Keratinocyte (primary cell): ENCODE measurements at regions not wholly inside any gene's neighbourhood (a gene's known extent, or its start where the extent isn't known, plus 50 kb on each side); places are given as distances from the start of the nearest gene placed in this dataset.

Experiments used
- DNase-seq: peaks from one replicate; pipeline ENCODE4 v3.0.0-alpha.2; 2011; ENCODE audit warnings: low read depth, missing footprints, low spot score
- FAIRE-seq: peaks from 2 replicates; lab custom pipeline; 2011; peaks lifted over from hg19 to GRCh38; lab: Jason Lieb, UNC
- H2AFZ ChIP-seq: 2 replicates; pipeline ENCODE4 v1.6.0; 2012; ENCODE audit warnings: low read length, control low read depth, inconsistent platforms; ENCODE audit not compliant: control insufficient read depth
- H3K27ac ChIP-seq: 2 replicates; pipeline ENCODE4 v1.5.1; 2011; ENCODE audit warnings: low read length; ENCODE audit not compliant: control insufficient read depth, insufficient read depth
- H3K27me3 ChIP-seq: 3 replicates; pipeline ENCODE4 v1.6.0; 2011; ENCODE audit warnings: low read length; ENCODE audit not compliant: control insufficient read depth, insufficient read depth; ENCODE audit errors: extremely low read depth
- H3K36me3 ChIP-seq, 2 experiments: 2 replicates in 1 of 2; 3 replicates in 1 of 2; pipeline ENCODE4 v1.5.1; 2011; ENCODE audit warnings: low read length in 2 of 2, mild to moderate bottlenecking in 1 of 2; ENCODE audit not compliant: control insufficient read depth in 2 of 2, insufficient read depth in 2 of 2; ENCODE audit errors: extremely low read depth in 1 of 2
- H3K4me1 ChIP-seq: 3 replicates; pipeline ENCODE4 v1.5.1; 2011; ENCODE audit warnings: low read length; ENCODE audit not compliant: control insufficient read depth, insufficient read depth; ENCODE audit errors: extremely low read depth
- H3K4me2 ChIP-seq: 3 replicates; pipeline ENCODE4 v1.6.0; 2011; ENCODE audit warnings: low read depth, low read length; ENCODE audit not compliant: control insufficient read depth, insufficient read depth; ENCODE audit errors: extremely low read depth
- H3K4me3 ChIP-seq, 3 experiments: fragments of 200-600 bp in 1 of 3; sonication (generic) in 1 of 3; 2 replicates in 2 of 3; 3 replicates in 1 of 3; pipeline ENCODE4 v1.5.1; 2011 to 2016; ENCODE audit warnings: low read length in 3 of 3, mild to moderate bottlenecking in 3 of 3, control low read depth in 2 of 3, inconsistent platforms in 1 of 3, low read depth in 1 of 3, mixed read lengths in 1 of 3, mixed run types in 1 of 3, moderate library complexity in 1 of 3; ENCODE audit not compliant: control insufficient read depth in 2 of 3, insufficient read depth in 2 of 3; ENCODE audit errors: extremely low read depth in 1 of 3
- H3K79me2 ChIP-seq: 2 replicates; pipeline ENCODE4 v1.6.0; 2012; ENCODE audit warnings: low read length; ENCODE audit not compliant: control insufficient read depth, insufficient read depth
- H3K9ac ChIP-seq: 3 replicates; pipeline ENCODE4 v1.6.0; 2011; ENCODE audit warnings: low read length; ENCODE audit not compliant: control insufficient read depth, insufficient read depth; ENCODE audit errors: extremely low read depth
- H3K9me1 ChIP-seq: 3 replicates; pipeline ENCODE4 v1.6.0; 2011; ENCODE audit warnings: low read length; ENCODE audit not compliant: control insufficient read depth, insufficient read depth; ENCODE audit errors: extremely low read depth
- H3K9me3 ChIP-seq: 2 replicates; pipeline ENCODE4 v1.5.1; 2012; ENCODE audit warnings: low read depth, low read length; ENCODE audit not compliant: control insufficient read depth
- H4K20me1 ChIP-seq: 3 replicates; pipeline ENCODE4 v1.6.0; 2011; ENCODE audit warnings: low read length; ENCODE audit not compliant: control insufficient read depth, insufficient read depth; ENCODE audit errors: extremely low read depth
- CTCF ChIP-seq, 3 experiments: IDR thresholded peaks in 1 of 3; conservative IDR thresholded peaks in 1 of 3; optimal IDR thresholded peaks in 1 of 3; 2 replicates in 2 of 3; 3 replicates in 1 of 3; pipeline versions ENCODE3 to v1.5.1; 2011; ENCODE audit warnings: low read length in 3 of 3, mild to moderate bottlenecking in 3 of 3, moderate library complexity in 2 of 3, control low read depth in 1 of 3, inconsistent platforms in 1 of 3; ENCODE audit not compliant: insufficient read depth in 2 of 3; ENCODE audit errors: extremely low read depth in 1 of 3
- EZH2 ChIP-seq: IDR thresholded peaks from one replicate; pipeline ENCODE4 v1.6.1; 2012; ENCODE audit warnings: inconsistent platforms, mild to moderate bottlenecking, low read length, moderate library complexity
- dilution Hi-C: fragments of 300-500 bp; cut with MboI; formaldehyde crosslinking; loops from one replicate; pipeline ENCODE4 v1.7.0; 2020; ENCODE audit warnings: low sequenced_read_pairs; ENCODE audit not compliant: extremely low pct_ligation_motif_present

- Histone ChIP-seq H3K9me1 (no peaks in the 10 kb centered on the region), H3K9ac (no peak overlapping the region), H3K4me2 (no peak overlapping the region), H3K4me3 (no peak overlapping the region), H3K36me3 (no peaks in the 10 kb centered on the region), H3K27ac (no peak overlapping the region), H3K4me1 (no peaks in the 10 kb centered on the region), H3K27me3 (no peaks in the 10 kb centered on the region), H4K20me1 (no peaks in the 10 kb centered on the region), H3K9me3 (no peaks in the 10 kb centered on the region), H2AFZ (no peak overlapping the region), H3K79me2 (no peaks in the 10 kb centered on the region)
- dilution Hi-C loops: no loop called here
- DNase-seq: no peak
- TF ChIP-seq EZH2: no peak
- TF ChIP-seq CTCF (optimal IDR thresholded peaks at IDR 0.05 in 1 of 3, IDR thresholded peaks at IDR 0.05 in 1 of 3, conservative IDR thresholded peaks at IDR 0.05 in 1 of 3; ENCODE audit: extremely low read depth in 1 of 3, insufficient read depth in 2 of 3, low read length in 3 of 3): no peak
- FAIRE-seq: no peak
These were observed 470.3 kb downstream of the TBC1D22A start for GRCh38 chr22:47232753-47233152.

GRCh38 chr22:47232197-47232596 lies 469.7 kb downstream of the TBC1D22A start:
- Histone ChIP-seq H3K4me1 (no peaks in the 10 kb centered on the region), H3K9ac (no peak overlapping the region), H3K79me2 (no peaks in the 10 kb centered on the region), H3K27me3 (no peaks in the 10 kb centered on the region), H2AFZ (no peak overlapping the region), H3K9me1 (no peaks in the 10 kb centered on the region), H4K20me1 (no peaks in the 10 kb centered on the region), H3K36me3 (no peaks in the 10 kb centered on the region), H3K4me3 (no peak overlapping the region), H3K4me2 (no peak overlapping the region), H3K9me3 (no peaks in the 10 kb centered on the region), H3K27ac (no peak overlapping the region)
- DNase-seq: no peak
- FAIRE-seq: no peak
- no peak for TF ChIP-seq EZH2
- no peak for TF ChIP-seq CTCF (optimal IDR thresholded peaks at IDR 0.05 in 1 of 3, IDR thresholded peaks at IDR 0.05 in 1 of 3, conservative IDR thresholded peaks at IDR 0.05 in 1 of 3; ENCODE audit: extremely low read depth in 1 of 3, insufficient read depth in 2 of 3, low read length in 3 of 3)
- dilution Hi-C loops: no loop called here
